H1 (cell line): ENCODE measurements at regions not wholly inside any gene's neighbourhood (a gene's known extent, or its start where the extent isn't known, plus 50 kb on each side); places are given as distances from the start of the nearest gene placed in this dataset.

Experiments
- CTCF ChIA-PET: fragments of 300-600 bp; sonication (Branson Sonifier 250); formaldehyde crosslinking; loops from one replicate; lab custom pipeline; 2021; ENCODE audit not compliant: partially characterized antibody; lab: Charles Lee
- POLR2A ChIA-PET: fragments of 300-600 bp; sonication (Branson Sonifier 250); formaldehyde crosslinking; loops from one replicate; lab custom pipeline; 2021; ENCODE audit warnings: inconsistent platforms; ENCODE audit not compliant: partially characterized antibody; lab: Charles Lee
- DNase-seq, 2 experiments: peaks; one replicate each; pipeline versions ENCODE4 v3.0.0 to v3.0.0-alpha.2; 2010 to 2022; ENCODE audit warnings: low spot score in 2 of 2, low read depth in 1 of 2, mixed read lengths in 1 of 2
- FAIRE-seq: peaks from 2 replicates; lab custom pipeline; 2011; peaks lifted over from hg19 to GRCh38; lab: Jason Lieb, UNC
- H2AFZ ChIP-seq: 2 replicates; pipeline ENCODE4 v1.8.1; 2012; ENCODE audit warnings: low read length, inconsistent platforms
- H2AK5ac ChIP-seq: 2 replicates; pipeline ENCODE4 v1.6.1; 2013; ENCODE audit warnings: low read depth, low read length
- H2BK120ac ChIP-seq: replicated peaks from 2 replicates; pipeline ENCODE3; 2013; ENCODE audit warnings: low read depth, low read length, inconsistent platforms
- H2BK12ac ChIP-seq: 2 replicates; pipeline ENCODE4 v1.6.1; 2013; ENCODE audit warnings: low read depth, low read length
- H2BK15ac ChIP-seq: 2 replicates; pipeline ENCODE4 v1.6.1; 2013; ENCODE audit warnings: low read length
- H2BK20ac ChIP-seq: 2 replicates; pipeline ENCODE4 v1.6.1; 2013; ENCODE audit warnings: low read length
- H2BK5ac ChIP-seq: 2 replicates; pipeline ENCODE4 v1.6.1; 2013; ENCODE audit warnings: low read depth, low read length
- H3K14ac ChIP-seq: 2 replicates; pipeline ENCODE4 v1.6.1; 2013; ENCODE audit warnings: inconsistent platforms; ENCODE audit not compliant: insufficient read length
- H3K18ac ChIP-seq: 2 replicates; pipeline ENCODE4 v1.6.1; 2013; ENCODE audit warnings: low read length; ENCODE audit errors: extremely low read depth
- H3K23ac ChIP-seq: 2 replicates; pipeline ENCODE4 v1.6.1; 2013; ENCODE audit warnings: inconsistent platforms; ENCODE audit not compliant: insufficient read length
- H3K23me2 ChIP-seq: 2 replicates; pipeline ENCODE4 v1.6.1; 2013; ENCODE audit warnings: low read depth, low read length
- H3K27ac ChIP-seq: 2 replicates; pipeline ENCODE4 v1.6.1; 2011; ENCODE audit warnings: low read depth, low read length, inconsistent platforms
- H3K27me3 ChIP-seq, 4 experiments: replicated peaks in 1 of 4; 1 replicate in 1 of 4; 2 replicates in 3 of 4; pipeline versions ENCODE4 v1.6.1 to v1.8.1; 2011 to 2013; ENCODE audit warnings: low read length in 3 of 4, mild to moderate bottlenecking in 3 of 4, inconsistent platforms in 2 of 4, mixed read lengths in 2 of 4, moderate library complexity in 1 of 4; ENCODE audit not compliant: control insufficient read depth in 3 of 4, insufficient read depth in 3 of 4; ENCODE audit errors: extremely low read depth in 1 of 4
- H3K36me3 ChIP-seq, 4 experiments: 2 replicates each; pipeline versions ENCODE4 v1.6.1 to v1.8.1; 2011 to 2013; ENCODE audit warnings: mild to moderate bottlenecking in 4 of 4, low read length in 3 of 4, moderate library complexity in 2 of 4, control low read depth in 1 of 4, inconsistent platforms in 1 of 4; ENCODE audit not compliant: insufficient read depth in 4 of 4, control insufficient read depth in 2 of 4
- H3K4ac ChIP-seq: replicated peaks from 2 replicates; pipeline ENCODE3; 2013; ENCODE audit warnings: low read length, low read depth, mixed read lengths, inconsistent platforms; ENCODE audit not compliant: insufficient read length
- H3K4me1 ChIP-seq, 4 experiments: replicated peaks in 1 of 4; 1 replicate in 1 of 4; 2 replicates in 3 of 4; pipeline versions ENCODE4 v1.6.1 to v1.8.1; 2011 to 2013; ENCODE audit warnings: low read length in 3 of 4, inconsistent platforms in 2 of 4, mixed read lengths in 1 of 4; ENCODE audit not compliant: insufficient read depth in 4 of 4, control insufficient read depth in 3 of 4
- H3K4me2 ChIP-seq, 2 experiments: 2 replicates each; pipeline versions ENCODE4 v1.6.1 to v1.8.1; 2011 to 2013; ENCODE audit warnings: low read depth in 2 of 2, low read length in 2 of 2, control low read depth in 1 of 2, inconsistent platforms in 1 of 2, mild to moderate bottlenecking in 1 of 2; ENCODE audit not compliant: insufficient read depth in 1 of 2
- H3K4me3 ChIP-seq, 4 experiments: fragments of 200-600, 300-600 bp in 1 of 4; sonication (generic), shearing (Covaris generic), sonication (Bioruptor Twin) in 1 of 4; 2 replicates each; pipeline versions ENCODE4 v1.5.1 to v1.8.1; 2011 to 2016; ENCODE audit warnings: low read length in 4 of 4, low read depth in 3 of 4, control low read depth in 2 of 4, inconsistent platforms in 2 of 4, mild to moderate bottlenecking in 2 of 4, mixed read lengths in 1 of 4, moderate library complexity in 1 of 4; ENCODE audit not compliant: insufficient read depth in 2 of 4; ENCODE audit errors: extremely low read depth in 1 of 4
- H3K56ac ChIP-seq: replicated peaks from 2 replicates; pipeline ENCODE3; 2013; ENCODE audit warnings: low read depth, mild to moderate bottlenecking, mixed read lengths, low read length, inconsistent platforms; ENCODE audit not compliant: insufficient read length
- H3K79me1 ChIP-seq: 2 replicates; pipeline ENCODE4 v1.6.1; 2013; ENCODE audit warnings: low read depth, low read length, control low read depth
- H3K79me2 ChIP-seq, 2 experiments: 2 replicates each; pipeline versions ENCODE4 v1.6.1 to v1.8.1; 2012 to 2013; ENCODE audit warnings: low read length in 2 of 2, mild to moderate bottlenecking in 2 of 2, inconsistent platforms in 1 of 2; ENCODE audit not compliant: insufficient read depth in 2 of 2, control insufficient read depth in 1 of 2
- H3K9ac ChIP-seq, 4 experiments: replicated peaks in 1 of 4; 1 replicate in 1 of 4; 2 replicates in 3 of 4; pipeline versions ENCODE4 v1.6.1 to v1.8.1; 2011 to 2013; ENCODE audit warnings: low read depth in 3 of 4, low read length in 3 of 4, control low read depth in 2 of 4, mild to moderate bottlenecking in 2 of 4, moderate library complexity in 2 of 4, inconsistent platforms in 1 of 4; ENCODE audit errors: extremely low read depth in 1 of 4
- H3K9me3 ChIP-seq, 2 experiments: 2 replicates each; pipeline versions ENCODE4 v1.6.1 to v1.8.1; 2012 to 2013; ENCODE audit warnings: mild to moderate bottlenecking in 2 of 2, moderate library complexity in 2 of 2, control low read depth in 1 of 2, inconsistent platforms in 1 of 2, low read depth in 1 of 2, low read length in 1 of 2, mixed read lengths in 1 of 2; ENCODE audit not compliant: insufficient read depth in 2 of 2
- H4K20me1 ChIP-seq, 2 experiments: replicated peaks in 1 of 2; 2 replicates each; pipeline versions ENCODE3 to v1.8.1; 2011 to 2013; ENCODE audit warnings: inconsistent platforms in 2 of 2, low read length in 2 of 2, mild to moderate bottlenecking in 1 of 2; ENCODE audit not compliant: insufficient read depth in 2 of 2, control insufficient read depth in 1 of 2
- H4K5ac ChIP-seq: 2 replicates; pipeline ENCODE4 v1.6.1; 2013; ENCODE audit warnings: low read length, low read depth, mixed read lengths, inconsistent platforms; ENCODE audit not compliant: insufficient read length
- H4K8ac ChIP-seq: 2 replicates; pipeline ENCODE4 v1.8.0; 2013; ENCODE audit warnings: mild to moderate bottlenecking, moderate library complexity, low read length, inconsistent platforms; ENCODE audit not compliant: insufficient read depth; ENCODE audit errors: extremely low read depth
- H4K91ac ChIP-seq: replicated peaks from 2 replicates; pipeline ENCODE3; 2013; ENCODE audit warnings: low read length, mixed read lengths, inconsistent platforms; ENCODE audit not compliant: insufficient read length
- ASH2L ChIP-seq: fragments of 200-600, 300-600 bp; sonication (generic); IDR thresholded peaks from one replicate; pipeline ENCODE4 v1.7.1; 2017; ENCODE audit warnings: low read length
- MAFK ChIP-seq: IDR thresholded peaks from 2 replicates; pipeline ENCODE4 v1.6.1; 2012; ENCODE audit warnings: low read depth, mild to moderate bottlenecking, improper control_type of control experiment, low read length
- RAD21 ChIP-seq, 2 experiments: IDR thresholded peaks in 1 of 2; conservative IDR thresholded peaks in 1 of 2; 2 replicates each; pipeline ENCODE4 v1.6.1; 2011; ENCODE audit warnings: low read depth in 2 of 2, low read length in 2 of 2, improper control_type of control experiment in 1 of 2, inconsistent platforms in 1 of 2, mild to moderate bottlenecking in 1 of 2, moderate library complexity in 1 of 2
- RXRA ChIP-seq: IDR thresholded peaks from 2 replicates; pipeline ENCODE4 v1.6.1; 2011; ENCODE audit warnings: low read depth, mild to moderate bottlenecking, low read length, moderate library complexity; ENCODE audit not compliant: insufficient read depth
- SIX5 ChIP-seq: IDR thresholded peaks from 2 replicates; pipeline ENCODE4 v1.6.1; 2011; ENCODE audit warnings: mild to moderate bottlenecking, low read depth, low read length
- SP2 ChIP-seq: IDR thresholded peaks from 2 replicates; pipeline ENCODE4 v1.6.1; 2012; ENCODE audit warnings: mild to moderate bottlenecking, low read length, inconsistent platforms
- TAF1 ChIP-seq: IDR thresholded peaks from 2 replicates; pipeline ENCODE4 v1.6.1; 2011; ENCODE audit warnings: mild to moderate bottlenecking, low read depth, low read length
- WGBS, 2 experiments: shearing (Covaris generic) in 1 of 2; methylation state at CpG; one replicate each; pipeline versions ENCODE4 v1.1.6 to v1.1.7; 2013 to 2015; ENCODE audit warnings: low lambda C conversion rate in 2 of 2, mixed read lengths in 2 of 2, inconsistent platforms in 1 of 2, low coverage in 1 of 2, missing lambda C conversion rate in 1 of 2; ENCODE audit not compliant: insufficient replicate concordance in 2 of 2, insufficient coverage in 1 of 2, insufficient read length in 1 of 2; ENCODE audit errors: extremely low coverage in 1 of 2, missing lambda C conversion rate in 1 of 2; 5-methylcytosine and 5-hydroxymethylcytosine counted together

DNA sequence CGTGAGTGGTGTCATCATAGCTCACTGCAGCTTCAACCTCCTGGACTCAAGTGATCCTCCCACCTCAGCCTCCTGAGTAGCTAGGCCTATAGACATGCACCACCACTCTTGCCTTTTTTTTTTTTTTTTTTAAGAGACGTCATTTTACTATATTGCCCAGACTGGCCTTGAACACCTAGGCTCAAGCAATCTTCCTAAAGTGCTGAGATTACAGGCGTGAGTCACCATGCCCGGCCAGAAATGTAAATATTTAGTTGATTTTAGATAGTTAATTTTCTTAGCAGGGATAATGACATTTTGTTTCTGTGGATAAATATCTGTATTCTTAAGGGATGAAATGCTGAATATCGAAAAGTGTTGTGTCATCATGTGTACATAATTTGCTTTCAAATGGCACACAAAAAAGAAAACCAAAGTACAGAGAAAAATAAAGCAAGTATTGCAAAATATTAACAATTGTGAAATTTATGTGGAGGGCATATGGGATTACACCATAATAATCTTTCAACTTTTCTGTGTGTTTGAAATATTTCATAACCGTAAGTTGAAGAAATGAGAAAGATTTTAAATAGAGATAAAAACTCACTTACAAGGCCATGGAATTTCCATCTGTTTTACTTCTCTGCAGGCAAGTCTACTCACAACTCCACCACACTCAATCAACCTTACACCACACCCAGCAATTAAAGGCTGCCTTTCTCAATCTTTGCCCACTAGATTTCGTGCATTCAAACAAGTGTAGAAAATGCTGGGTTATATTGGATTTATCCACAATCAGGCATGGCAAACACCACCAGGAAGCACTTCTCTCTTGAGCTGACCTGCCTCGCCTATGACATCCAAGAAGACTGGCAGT is 93.7 kb downstream of the SPTSSA start:
- Histone ChIP-seq H3K4me3 (no peak overlapping the region), H3K27me3 (no peaks in the 10 kb centered on the region), H4K5ac (no peak overlapping the region), H4K20me1 (no peaks in the 10 kb centered on the region), H4K8ac (no peak overlapping the region), H3K9ac (no peak overlapping the region), H3K23ac (no peak overlapping the region), H2BK15ac (no peak overlapping the region), H2BK5ac (no peak overlapping the region), H2BK12ac (no peak overlapping the region), H3K23me2 (no peaks in the 10 kb centered on the region), H3K27ac (no peak overlapping the region), H3K4me2 (no peak overlapping the region), H2AFZ (0 out of 2 replicates have a peak overlapping the region, but pooled peaks have one; percentile 57), H3K18ac (no peak overlapping the region), H2BK120ac (no peak overlapping the region), H2AK5ac (no peak overlapping the region)
- DNase-seq, result no peak
- 94% methylated on average over 7 of the region's 8 CpGs; no CpG with 5 or more reads in 1 of the 2 experiments for WGBS, 2 experiments
- TF ChIP-seq RAD21 (IDR thresholded peaks at IDR 0.05 in 1 of 2, conservative IDR thresholded peaks at IDR 0.05 in 1 of 2; ENCODE audit: low read depth in 2 of 2, low read length in 2 of 2) (no peak), ASH2L (no peak), MAFK (no peak), RXRA (no peak), SP2 (no peak), SIX5 (no peak), TAF1 (no peak)
- TF ChIP-seq, all 59 proteins: peak for 0
- Histone ChIP-seq H3K36me3 (no peaks in the 10 kb centered on the region), H2BK20ac (no peak overlapping the region), H3K4me1 (no peaks in the 10 kb centered on the region), H3K9me3 (no peaks in the 10 kb centered on the region), H3K56ac (no peak overlapping the region), H4K91ac (no peak overlapping the region), H3K4ac (no peak overlapping the region), H3K79me2 (no peaks in the 10 kb centered on the region), H3K14ac (no peak overlapping the region), H3K79me1 (no peaks in the 10 kb centered on the region)
- FAIRE-seq, result no peak
- POLR2A ChIA-PET, result no interaction called here
- CTCF ChIA-PET, result interaction anchor here (0.5 kb wide), 1 partner anchor 466 kb away, joined by 5 read pairs; no protein-coding TSS in a partner anchor
